ENCODE measurements at regions not wholly inside any gene's neighbourhood (a gene's known extent, or its start where the extent isn't known, plus 50 kb on each side); places are given as distances from the start of the nearest gene placed in this dataset.

GRCh38 chr15:39066677-39067076 is 502.1 kb upstream of the RASGRP1 start:
- no peak for TF ChIP-seq CTCF (IDR thresholded peaks at IDR 0.05)
- no peak for TF ChIP-seq POLR2A (IDR thresholded peaks at IDR 0.05)

All from esophagus squamous epithelium (tissue), 4 donors.